NB4 (cell line): ENCODE measurements at regions not wholly inside any gene's neighbourhood (a gene's known extent, or its start where the extent isn't known, plus 50 kb on each side); places are given as distances from the start of the nearest gene placed in this dataset.

Source experiments
- DNase-seq: peaks from one replicate; pipeline ENCODE4 v3.0.0; 2010; ENCODE audit warnings: low read depth
- H3K4me3 ChIP-seq: one replicate; pipeline ENCODE4 v1.5.1; 2011; ENCODE audit warnings: mild to moderate bottlenecking, low read depth, low read length, moderate library complexity
- CTCF ChIP-seq: IDR thresholded peaks from one replicate; pipeline ENCODE4 v1.5.1; 2012; ENCODE audit warnings: low read depth, low read length
- MAX ChIP-seq: IDR thresholded peaks from 2 replicates; pipeline ENCODE4 v1.6.1; 2011; ENCODE audit warnings: low read depth, low read length
- MYC ChIP-seq: IDR thresholded peaks from 2 replicates; pipeline ENCODE4 v1.6.1; 2011; ENCODE audit warnings: low read depth, low read length
- POLR2A ChIP-seq: IDR thresholded peaks from 2 replicates; pipeline ENCODE4 v1.6.1; 2011; ENCODE audit warnings: mild to moderate bottlenecking; ENCODE audit not compliant: insufficient read length; ENCODE audit errors: extremely low read depth

- H3K4me3 ChIP-seq = no peak overlapping the region
- TF ChIP-seq MYC = no peak
- no peak for TF ChIP-seq MAX
- DNase-seq = no peak
These were observed 1679.1 kb upstream of the PCDH20 start for GRCh38 chr13:63094717-63095116.

GRCh38 chr13:63093907-63094469 is 1678.3 kb upstream of the PCDH20 start:
- DNase-seq = no peak
- TF ChIP-seq POLR2A = no peak
- no peak for TF ChIP-seq MAX
- TF ChIP-seq MYC = no peak
- TF ChIP-seq CTCF = no peak
- H3K4me3 ChIP-seq = no peak overlapping the region

GRCh38 chr13:63092456-63092855 is 1676.8 kb upstream of the PCDH20 start:
- no peak for DNase-seq
- TF ChIP-seq MYC (no peak), CTCF (no peak), POLR2A (no peak), MAX (no peak)
- no peak overlapping the region for H3K4me3 ChIP-seq

- no peak overlapping the region for H3K4me3 ChIP-seq
- no peak for TF ChIP-seq CTCF
- no peak for DNase-seq
These were observed 1674.9 kb upstream of the PCDH20 start for GRCh38 chr13:63090524-63090923.

- no peak overlapping the region for H3K4me3 ChIP-seq
- TF ChIP-seq MYC (no peak), POLR2A (no peak), MAX (no peak), CTCF (no peak)
- no peak for DNase-seq
These were observed 1672.6 kb upstream of the PCDH20 start for GRCh38 chr13:63088226-63088625.

GRCh38 chr13:63086286-63086685 is 1670.6 kb upstream of the PCDH20 start:
- H3K4me3 ChIP-seq = no peak overlapping the region
- TF ChIP-seq CTCF = no peak
- no peak for TF ChIP-seq POLR2A
- no peak for TF ChIP-seq MYC
- TF ChIP-seq MAX = no peak
- DNase-seq = no peak
